ENCODE measurements at regions not wholly inside any gene's neighbourhood (a gene's known extent, or its start where the extent isn't known, plus 50 kb on each side); places are given as distances from the start of the nearest gene placed in this dataset.

DNA sequence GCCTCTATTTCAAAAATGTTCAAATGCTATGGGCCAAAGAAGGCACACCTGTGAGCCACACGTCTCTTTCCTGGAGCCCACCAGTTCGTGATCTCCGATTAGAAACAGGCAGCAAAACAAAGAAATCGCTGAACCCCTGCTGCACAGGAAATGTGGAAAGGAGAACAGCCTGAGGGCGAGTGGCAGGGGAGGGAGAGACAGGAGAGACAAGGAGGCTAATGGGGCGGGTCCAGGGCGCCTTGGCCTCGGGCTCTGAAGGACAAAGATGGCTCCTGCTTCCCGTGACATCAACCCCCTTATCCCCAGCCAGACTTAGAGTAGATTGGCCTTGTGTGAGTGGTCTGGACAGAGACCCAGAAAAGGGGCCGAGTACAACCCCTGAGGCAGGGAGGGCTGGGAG, 62.4 kb upstream of the DOCK1 start:
- no peak overlapping the region for H3K27ac ChIP-seq (ENCODE audit: insufficient read depth, low read depth, low read length)

DNA sequence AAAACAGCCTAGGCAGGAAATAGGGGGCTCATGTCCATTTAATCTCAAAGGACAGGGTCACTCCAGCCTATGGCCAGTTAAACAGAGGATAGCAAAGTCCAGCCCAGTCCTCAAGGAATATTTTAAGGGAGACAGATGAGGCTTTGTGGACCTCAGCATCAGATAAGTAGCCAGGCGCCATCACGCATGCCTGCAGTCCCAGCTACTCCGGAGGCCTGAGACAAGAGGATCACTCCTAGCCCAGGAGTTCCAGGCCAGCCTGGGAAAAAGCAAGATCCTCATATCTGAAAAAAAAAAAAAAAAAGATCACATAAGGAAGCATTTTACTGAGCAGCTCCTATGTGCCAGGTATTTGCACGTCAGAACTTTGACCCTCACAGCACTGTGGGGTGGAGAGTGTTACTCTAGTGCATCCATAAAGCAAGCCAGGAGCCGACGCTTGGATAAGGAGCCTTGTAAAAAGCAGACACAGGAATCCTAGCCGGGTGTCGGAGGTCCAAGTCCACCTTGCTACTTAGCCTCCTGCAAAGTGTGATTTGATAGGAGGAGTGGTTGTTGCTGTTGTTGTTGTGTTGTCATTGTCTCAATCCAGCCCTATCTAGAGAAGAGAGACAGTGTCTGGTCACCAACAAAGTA, 61.8 kb upstream of the DOCK1 start:
- H3K27ac ChIP-seq (ENCODE audit: insufficient read depth, low read depth, low read length), result no peak overlapping the region
- dilution Hi-C loops (cut with MboI; ENCODE audit: extremely low pct_ligation_motif_present, low sequenced_read_pairs) (no loop called here), intact Hi-C loops (cut with micrococcal nuclease) (no loop called here)
- H3K36me3 ChIP-seq (ENCODE audit: control insufficient read depth in 2 of 2, extremely low read depth in 1 of 2, insufficient read depth in 2 of 2, low read length in 2 of 2), result no peaks in the 10 kb centered on the region
- no peaks in the 10 kb centered on the region for H3K79me2 ChIP-seq (ENCODE audit: control insufficient read depth, insufficient read depth, low read length)
- no peaks in the 10 kb centered on the region for H3K9me3 ChIP-seq (replicated peaks; ENCODE audit: control insufficient read depth, insufficient read depth, low read length)
- ChIA-PET POLR2A (no interaction called here), CTCF (no interaction called here)
- no peaks in the 10 kb centered on the region for H3K9me1 ChIP-seq (replicated peaks; ENCODE audit: control insufficient read depth, extremely low read depth, insufficient read depth, low read length)
- H3K27me3 ChIP-seq (ENCODE audit: control insufficient read depth in 2 of 2, insufficient read depth in 2 of 2, low read length in 2 of 2), result no peaks in the 10 kb centered on the region
- DNase-seq (ENCODE audit: low read depth, low spot score) (no peak), FAIRE-seq (no peak)
- H3K9ac ChIP-seq (replicated peaks; ENCODE audit: extremely low read depth, insufficient read depth, low read length), result no peak overlapping the region
- no peak for TF ChIP-seq FOS (IDR thresholded peaks at IDR 0.05; ENCODE audit: borderline replicate concordance, insufficient read depth, low read length)
- no peak for TF ChIP-seq POLR2AphosphoS5 (IDR thresholded peaks at IDR 0.05; ENCODE audit: insufficient read depth, low read depth, low read length)
- no peak for TF ChIP-seq MYC (IDR thresholded peaks at IDR 0.05; ENCODE audit: low read depth, low read length)
- no peak for TF ChIP-seq CTCF (IDR thresholded peaks at IDR 0.05; ENCODE audit: extremely low read depth in 1 of 2, insufficient read depth in 1 of 2, low read depth in 1 of 2, low read length in 2 of 2)
- no peak for TF ChIP-seq EZH2 (IDR thresholded peaks at IDR 0.05; ENCODE audit: borderline replicate concordance, low read depth, low read length, severe bottlenecking)
- TF ChIP-seq GATA2 (IDR thresholded peaks at IDR 0.05; ENCODE audit: insufficient read depth, insufficient read length, low read depth, low read length), result no peak
- H2AFZ ChIP-seq (ENCODE audit: low read depth, low read length), result no peak overlapping the region
- H3K4me1 ChIP-seq (ENCODE audit: control insufficient read depth, extremely low read depth, insufficient read depth, low read length), result no peaks in the 10 kb centered on the region
- no TSS peak for BruUV-seq (replicated peaks)
- no peaks in the 10 kb centered on the region for H4K20me1 ChIP-seq (replicated peaks; ENCODE audit: control insufficient read depth, extremely low read depth, insufficient read depth, low read length)
- H3K4me3 ChIP-seq (replicated peaks in 1 of 3; ENCODE audit: insufficient read depth in 1 of 3, low read depth in 1 of 3, low read length in 3 of 3), result no peak overlapping the region
- H3K4me2 ChIP-seq (ENCODE audit: insufficient read depth, low read length), result no peak overlapping the region

More for the DNA sequence above, 62.4 kb upstream of the DOCK1 start:
- DNase-seq (ENCODE audit: low read depth, low spot score) (no peak), FAIRE-seq (no peak)
- H3K36me3 ChIP-seq (ENCODE audit: control insufficient read depth in 2 of 2, extremely low read depth in 1 of 2, insufficient read depth in 2 of 2, low read length in 2 of 2), result no peaks in the 10 kb centered on the region
- H3K27me3 ChIP-seq (ENCODE audit: control insufficient read depth in 2 of 2, insufficient read depth in 2 of 2, low read length in 2 of 2), result no peaks in the 10 kb centered on the region
- dilution Hi-C loops (cut with MboI; ENCODE audit: extremely low pct_ligation_motif_present, low sequenced_read_pairs) (no loop called here), intact Hi-C loops (cut with micrococcal nuclease) (no loop called here)
- ChIA-PET CTCF (no interaction called here), POLR2A (no interaction called here)
- TF ChIP-seq POLR2A (IDR thresholded peaks at IDR 0.05; ENCODE audit: low read depth, low read length) (no peak), POLR2AphosphoS5 (IDR thresholded peaks at IDR 0.05; ENCODE audit: insufficient read depth, low read depth, low read length) (no peak), EZH2 (IDR thresholded peaks at IDR 0.05; ENCODE audit: borderline replicate concordance, low read depth, low read length, severe bottlenecking) (no peak), MYC (IDR thresholded peaks at IDR 0.05; ENCODE audit: low read depth, low read length) (no peak), JUN (IDR thresholded peaks at IDR 0.05; ENCODE audit: borderline replicate concordance, insufficient read depth, insufficient read length, low read depth) (no peak)
- TF ChIP-seq, protein P1, sequence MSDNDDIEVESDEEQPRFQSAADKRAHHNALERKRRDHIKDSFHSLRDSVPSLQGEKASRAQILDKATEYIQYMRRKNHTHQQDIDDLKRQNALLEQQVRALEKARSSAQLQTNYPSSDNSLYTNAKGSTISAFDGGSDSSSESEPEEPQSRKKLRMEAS (IDR thresholded peaks at IDR 0.05; ENCODE audit: insufficient read depth, insufficient read length), result no peak
- no peak overlapping the region for H3K4me2 ChIP-seq (ENCODE audit: insufficient read depth, low read length)
- no peak overlapping the region for H2AFZ ChIP-seq (ENCODE audit: low read depth, low read length)
- no peak overlapping the region for H3K9ac ChIP-seq (replicated peaks; ENCODE audit: extremely low read depth, insufficient read depth, low read length)
- no peaks in the 10 kb centered on the region for H3K9me3 ChIP-seq (replicated peaks; ENCODE audit: control insufficient read depth, insufficient read depth, low read length)
- H4K20me1 ChIP-seq (replicated peaks; ENCODE audit: control insufficient read depth, extremely low read depth, insufficient read depth, low read length), result no peaks in the 10 kb centered on the region
- H3K79me2 ChIP-seq (ENCODE audit: control insufficient read depth, insufficient read depth, low read length), result no peaks in the 10 kb centered on the region
- H3K4me3 ChIP-seq (replicated peaks in 1 of 3; ENCODE audit: insufficient read depth in 1 of 3, low read depth in 1 of 3, low read length in 3 of 3), result no peak overlapping the region
- no TSS peak for BruUV-seq (replicated peaks)
- no peaks in the 10 kb centered on the region for H3K9me1 ChIP-seq (replicated peaks; ENCODE audit: control insufficient read depth, extremely low read depth, insufficient read depth, low read length)
- H3K4me1 ChIP-seq (ENCODE audit: control insufficient read depth, extremely low read depth, insufficient read depth, low read length), result no peaks in the 10 kb centered on the region

Data from endothelial cell of umbilical vein (primary cell).